H9 (cell line): ENCODE measurements at regions not wholly inside any gene's neighbourhood (a gene's known extent, or its start where the extent isn't known, plus 50 kb on each side); places are given as distances from the start of the nearest gene placed in this dataset.

Source experiments
- DNase-seq: peaks from one replicate; pipeline ENCODE4 v3.0.0-alpha.2; 2017
- H2AFZ ChIP-seq: one replicate; pipeline ENCODE4 v1.6.1; 2013; ENCODE audit warnings: mild to moderate bottlenecking, low read length, control low read depth, moderate library complexity
- H2AK5ac ChIP-seq: 2 replicates; pipeline ENCODE4 v1.6.1; 2013; ENCODE audit warnings: low read length, control low read depth, mixed read lengths; ENCODE audit not compliant: insufficient read length
- H2BK120ac ChIP-seq: one replicate; pipeline ENCODE4 v1.6.1; 2013; ENCODE audit warnings: low read depth, mild to moderate bottlenecking, low read length, control low read depth, inconsistent platforms; ENCODE audit not compliant: poor library complexity, severe bottlenecking
- H2BK12ac ChIP-seq: 2 replicates; pipeline ENCODE4 v1.6.1; 2013; ENCODE audit warnings: low read length, control low read depth, mixed read lengths, low read depth; ENCODE audit not compliant: insufficient read length
- H2BK15ac ChIP-seq: 2 replicates; pipeline ENCODE4 v1.6.1; 2013; ENCODE audit warnings: low read depth, low read length, control low read depth
- H2BK20ac ChIP-seq: one replicate; pipeline ENCODE4 v1.6.1; 2013; ENCODE audit warnings: low read depth, mild to moderate bottlenecking, low read length, control low read depth, inconsistent platforms; ENCODE audit not compliant: poor library complexity, severe bottlenecking
- H2BK5ac ChIP-seq: 2 replicates; pipeline ENCODE4 v1.6.1; 2013; ENCODE audit warnings: low read length, control low read depth, mixed read lengths; ENCODE audit not compliant: insufficient read length
- H3K14ac ChIP-seq: 2 replicates; pipeline ENCODE4 v1.6.1; 2013; ENCODE audit warnings: low read length, control low read depth; ENCODE audit not compliant: insufficient read depth
- H3K18ac ChIP-seq: 2 replicates; pipeline ENCODE4 v1.6.1; 2013; ENCODE audit warnings: low read depth, mild to moderate bottlenecking, mixed read lengths, low read length, control low read depth; ENCODE audit not compliant: insufficient read length
- H3K23ac ChIP-seq: 2 replicates; pipeline ENCODE4 v1.6.1; 2013; ENCODE audit warnings: low read length, control low read depth, mixed read lengths, low read depth; ENCODE audit not compliant: insufficient read length
- H3K23me2 ChIP-seq: 2 replicates; pipeline ENCODE4 v1.6.1; 2013; ENCODE audit warnings: low read depth, mild to moderate bottlenecking, mixed read lengths, low read length, control low read depth; ENCODE audit not compliant: insufficient read length, poor library complexity, severe bottlenecking
- H3K27ac ChIP-seq: 2 replicates; pipeline ENCODE4 v1.5.1; 2013; ENCODE audit warnings: low read length, control low read depth, mixed read lengths, low read depth; ENCODE audit not compliant: insufficient read length
- H3K27me3 ChIP-seq: 2 replicates; pipeline ENCODE4 v1.6.1; 2013; ENCODE audit warnings: low read length, control low read depth, inconsistent platforms; ENCODE audit not compliant: insufficient read depth
- H3K4ac ChIP-seq: 2 replicates; pipeline ENCODE4 v1.6.1; 2013; ENCODE audit warnings: low read depth, mild to moderate bottlenecking, control low read depth, inconsistent platforms, low read length, moderate library complexity
- H3K4me1 ChIP-seq: 2 replicates; pipeline ENCODE4 v1.6.1; 2013; ENCODE audit warnings: low read length, control low read depth, inconsistent platforms; ENCODE audit not compliant: insufficient read depth
- H3K4me2 ChIP-seq: 2 replicates; pipeline ENCODE4 v1.6.1; 2013; ENCODE audit warnings: low read length, control low read depth, mixed read lengths; ENCODE audit not compliant: insufficient read length, insufficient read depth
- H3K56ac ChIP-seq: 2 replicates; pipeline ENCODE4 v1.6.1; 2013; ENCODE audit warnings: low read depth, mild to moderate bottlenecking, mixed read lengths, low read length, control low read depth; ENCODE audit not compliant: insufficient read length
- H3K79me1 ChIP-seq: 2 replicates; pipeline ENCODE4 v1.6.1; 2013; ENCODE audit warnings: low read depth, mild to moderate bottlenecking, moderate library complexity, low read length, control low read depth, inconsistent platforms; ENCODE audit not compliant: insufficient read depth, poor library complexity, severe bottlenecking
- H3K79me2 ChIP-seq: 2 replicates; pipeline ENCODE4 v1.6.1; 2013; ENCODE audit warnings: low read length, control low read depth, inconsistent platforms; ENCODE audit not compliant: insufficient read depth
- H3K9ac ChIP-seq: 2 replicates; pipeline ENCODE4 v1.6.1; 2013; ENCODE audit warnings: low read length, control low read depth, mixed read lengths; ENCODE audit not compliant: insufficient read length; ENCODE audit errors: extremely low read depth
- H3K9me3 ChIP-seq: one replicate; pipeline ENCODE4 v1.6.1; 2013; ENCODE audit warnings: low read depth, low read length, inconsistent platforms; ENCODE audit not compliant: control insufficient read depth
- H3T11ph ChIP-seq: one replicate; pipeline ENCODE4 v1.6.1; 2013; ENCODE audit warnings: mild to moderate bottlenecking, low read length, control low read depth, inconsistent platforms
- H4K20me1 ChIP-seq: one replicate; pipeline ENCODE4 v1.6.1; 2013; ENCODE audit not compliant: control insufficient read depth, insufficient read length, insufficient read depth
- H4K5ac ChIP-seq: 2 replicates; pipeline ENCODE4 v1.6.1; 2013; ENCODE audit warnings: low read depth, mild to moderate bottlenecking, mixed read lengths, low read length, control low read depth; ENCODE audit not compliant: insufficient read length
- H4K8ac ChIP-seq: replicated peaks from 2 replicates; pipeline ENCODE4 v1.6.1; 2013; ENCODE audit warnings: low read length, control low read depth, mixed read lengths, low read depth; ENCODE audit not compliant: insufficient read length
- H4K91ac ChIP-seq: 2 replicates; pipeline ENCODE4 v1.6.1; 2013; ENCODE audit warnings: low read depth, mild to moderate bottlenecking, moderate library complexity, mixed read lengths, low read length, control low read depth; ENCODE audit not compliant: insufficient read length
- H3K27ac Mint-ChIP-seq, 3 experiments: 2 replicates in 2 of 3; 3 replicates in 1 of 3; pipeline ENCODE4 v1.8.0; 2020 to 2021; ENCODE audit warnings: mixed read lengths in 3 of 3, mild to moderate bottlenecking in 1 of 3, moderate library complexity in 1 of 3
- H3K27me3 Mint-ChIP-seq: 2 replicates; pipeline ENCODE4 v1.8.0; 2021; ENCODE audit warnings: low read depth, mild to moderate bottlenecking, moderate library complexity, mixed read lengths
- H3K36me3 Mint-ChIP-seq, 3 experiments: 2 replicates in 2 of 3; 3 replicates in 1 of 3; pipeline ENCODE4 v1.8.0; 2020 to 2021; ENCODE audit warnings: low read depth in 3 of 3, mixed read lengths in 3 of 3; ENCODE audit not compliant: insufficient read depth in 1 of 3
- H3K4me1 Mint-ChIP-seq, 2 experiments: 2 replicates each; pipeline ENCODE4 v1.8.0; 2020; ENCODE audit warnings: mixed read lengths in 2 of 2
- H3K4me3 Mint-ChIP-seq, 2 experiments: 2 replicates in 1 of 2; 3 replicates in 1 of 2; pipeline ENCODE4 v1.8.0; 2020 to 2021; ENCODE audit warnings: mild to moderate bottlenecking in 2 of 2, mixed read lengths in 2 of 2, moderate library complexity in 1 of 2
- H3K9me3 Mint-ChIP-seq, 2 experiments: 2 replicates in 1 of 2; 3 replicates in 1 of 2; pipeline ENCODE4 v1.8.0; 2020; ENCODE audit warnings: mild to moderate bottlenecking in 2 of 2, mixed read lengths in 2 of 2, moderate library complexity in 1 of 2
- CTCF ChIP-seq: fragments of 200-600 bp; sonication (generic); conservative IDR thresholded peaks from 3 replicates; pipeline ENCODE4 v1.8.0; 2021; ENCODE audit warnings: antibody characterized with exemption, mild to moderate bottlenecking
- WGBS: extraction: QIAGEN DNeasy Blood & Tissue Kit; methylation state at CpG from one replicate; pipeline ENCODE4 v1.1.7; 2013; ENCODE audit warnings: missing lambda C conversion rate, low lambda C conversion rate, mixed read lengths; ENCODE audit not compliant: insufficient read length; ENCODE audit errors: extremely low coverage; 5-methylcytosine and 5-hydroxymethylcytosine counted together

- no peak overlapping the region for H3K23ac ChIP-seq
- Mint-ChIP-seq H3K27ac (no peak overlapping the region), H3K36me3 (no peaks in the 10 kb centered on the region; a peak in 1 of 7 replicates), H3K4me3 (no peak overlapping the region), H3K4me1 (peaks cover 16 to 22% of the 10 kb centered on the region in 2 experiments), H3K27me3 (peaks cover 2% of the 10 kb centered on the region), H3K9me3 (no peaks in the 10 kb centered on the region)
- H3K9me3 ChIP-seq: no peaks in the 10 kb centered on the region
- H3K18ac ChIP-seq: no peak overlapping the region
- no peak overlapping the region for H2BK20ac ChIP-seq
- no peak overlapping the region for H2BK12ac ChIP-seq
- H2AK5ac ChIP-seq: no peak overlapping the region
- no peaks in the 10 kb centered on the region for H3K79me1 ChIP-seq
- H3K23me2 ChIP-seq: no peaks in the 10 kb centered on the region
- DNase-seq: no peak
- H3K27ac ChIP-seq: no peak overlapping the region
- no CpG with 5 or more reads among the region's 5 CpGs for WGBS
- H3K4me1 ChIP-seq: no peaks in the 10 kb centered on the region
- no peak overlapping the region for H2AFZ ChIP-seq
- no peak overlapping the region for H2BK120ac ChIP-seq
- no peak overlapping the region for H3T11ph ChIP-seq
- no peak overlapping the region for H3K56ac ChIP-seq
- no peak overlapping the region for H4K8ac ChIP-seq
- H4K91ac ChIP-seq: no peak overlapping the region
- H3K4ac ChIP-seq: no peak overlapping the region
- no peak overlapping the region for H3K4me2 ChIP-seq
- no peak overlapping the region for H2BK5ac ChIP-seq
- no peak for TF ChIP-seq CTCF
- H3K79me2 ChIP-seq: no peaks in the 10 kb centered on the region
- no peak overlapping the region for H2BK15ac ChIP-seq
- H4K20me1 ChIP-seq: no peaks in the 10 kb centered on the region
- H3K14ac ChIP-seq: no peak overlapping the region
- H3K27me3 ChIP-seq: no peaks in the 10 kb centered on the region
- no peak overlapping the region for H4K5ac ChIP-seq
- H3K9ac ChIP-seq: no peak overlapping the region
Measured at GRCh38 chr5:54745599-54745998, 228.0 kb downstream of the SNX18 start.
